ENCODE measurements at regions not wholly inside any gene's neighbourhood (a gene's known extent, or its start where the extent isn't known, plus 50 kb on each side); places are given as distances from the start of the nearest gene placed in this dataset.

DNA sequence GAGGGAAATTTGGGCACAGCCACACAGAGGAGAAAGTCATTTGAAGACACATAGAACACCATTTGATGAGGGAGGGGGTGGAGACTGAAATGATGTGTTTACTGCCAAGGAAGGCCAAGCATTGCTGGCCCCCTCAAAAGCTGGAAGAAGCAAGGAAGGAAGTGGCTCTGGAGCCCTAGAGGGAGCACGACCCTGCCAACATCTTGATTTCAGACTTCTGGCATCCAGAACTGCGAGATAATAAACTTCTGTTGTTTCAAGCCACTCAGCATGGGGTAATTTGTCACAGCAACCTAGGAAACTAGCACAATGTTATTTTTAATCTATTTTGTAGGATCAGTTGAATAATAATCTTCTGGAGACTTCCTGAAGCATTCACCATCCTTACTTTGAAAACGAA lies 314.8 kb upstream of the GOT2 start:
- TF ChIP-seq, protein P1, sequence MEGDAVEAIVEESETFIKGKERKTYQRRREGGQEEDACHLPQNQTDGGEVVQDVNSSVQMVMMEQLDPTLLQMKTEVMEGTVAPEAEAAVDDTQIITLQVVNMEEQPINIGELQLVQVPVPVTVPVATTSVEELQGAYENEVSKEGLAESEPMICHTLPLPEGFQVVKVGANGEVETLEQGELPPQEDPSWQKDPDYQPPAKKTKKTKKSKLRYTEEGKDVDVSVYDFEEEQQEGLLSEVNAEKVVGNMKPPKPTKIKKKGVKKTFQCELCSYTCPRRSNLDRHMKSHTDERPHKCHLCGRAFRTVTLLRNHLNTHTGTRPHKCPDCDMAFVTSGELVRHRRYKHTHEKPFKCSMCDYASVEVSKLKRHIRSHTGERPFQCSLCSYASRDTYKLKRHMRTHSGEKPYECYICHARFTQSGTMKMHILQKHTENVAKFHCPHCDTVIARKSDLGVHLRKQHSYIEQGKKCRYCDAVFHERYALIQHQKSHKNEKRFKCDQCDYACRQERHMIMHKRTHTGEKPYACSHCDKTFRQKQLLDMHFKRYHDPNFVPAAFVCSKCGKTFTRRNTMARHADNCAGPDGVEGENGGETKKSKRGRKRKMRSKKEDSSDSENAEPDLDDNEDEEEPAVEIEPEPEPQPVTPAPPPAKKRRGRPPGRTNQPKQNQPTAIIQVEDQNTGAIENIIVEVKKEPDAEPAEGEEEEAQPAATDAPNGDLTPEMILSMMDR (IDR thresholded peaks at IDR 0.05; ENCODE audit: control insufficient read depth, extremely low read depth, insufficient read depth): no peak
- DNase-seq (ENCODE audit: low read depth): no peak
- no peak overlapping the region for H3K4me3 ChIP-seq (ENCODE audit: low read depth, low read length)

DNA sequence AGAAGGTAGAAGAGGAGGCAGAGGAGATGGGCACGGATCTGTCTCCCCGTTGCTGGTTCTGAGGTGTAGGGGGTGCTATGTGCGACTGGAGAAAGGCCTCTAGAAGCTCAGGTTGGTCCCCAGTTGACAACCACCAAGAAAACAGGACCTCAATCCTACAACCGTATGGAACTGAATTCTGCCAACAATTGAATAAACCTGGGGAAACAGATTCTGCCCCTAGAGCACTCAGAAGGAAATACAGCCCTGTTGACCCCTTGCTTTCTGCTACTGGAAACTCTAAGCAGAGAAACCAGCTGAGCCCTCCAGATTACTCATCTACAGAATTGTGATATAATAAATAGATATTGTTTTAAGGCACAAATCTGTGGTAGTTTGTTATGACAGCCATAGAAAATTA lies 313.0 kb upstream of the GOT2 start:
- no peak overlapping the region for H3K4me3 ChIP-seq (ENCODE audit: low read depth, low read length)
- no peak for DNase-seq (ENCODE audit: low read depth)
- TF ChIP-seq, protein P1 (IDR thresholded peaks at IDR 0.05; ENCODE audit: control insufficient read depth, extremely low read depth, insufficient read depth): no peak

DNA sequence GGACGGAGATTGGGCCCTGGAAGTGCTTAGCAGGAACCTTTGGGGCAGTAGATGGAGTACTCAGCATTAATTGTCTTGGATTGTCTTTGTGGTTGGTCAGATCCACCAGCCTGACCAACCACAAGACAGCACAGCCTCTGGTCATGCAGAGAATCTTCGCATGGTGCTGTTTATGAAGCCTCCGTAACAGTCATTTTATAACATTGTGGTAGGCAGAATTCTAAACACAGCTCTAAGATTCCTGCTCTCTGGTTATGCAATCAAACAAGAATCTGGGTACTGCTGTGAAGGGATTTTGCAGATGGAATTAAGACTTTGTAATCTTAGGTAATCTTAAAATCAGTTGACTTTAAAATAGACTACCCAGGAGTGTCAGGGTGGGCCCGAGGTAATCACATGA lies 312.2 kb upstream of the GOT2 start:
- no peak overlapping the region for H3K4me3 ChIP-seq (ENCODE audit: low read depth, low read length)
- no peak for DNase-seq (ENCODE audit: low read depth)
- TF ChIP-seq, protein P1 (IDR thresholded peaks at IDR 0.05; ENCODE audit: control insufficient read depth, extremely low read depth, insufficient read depth): no peak

DNA sequence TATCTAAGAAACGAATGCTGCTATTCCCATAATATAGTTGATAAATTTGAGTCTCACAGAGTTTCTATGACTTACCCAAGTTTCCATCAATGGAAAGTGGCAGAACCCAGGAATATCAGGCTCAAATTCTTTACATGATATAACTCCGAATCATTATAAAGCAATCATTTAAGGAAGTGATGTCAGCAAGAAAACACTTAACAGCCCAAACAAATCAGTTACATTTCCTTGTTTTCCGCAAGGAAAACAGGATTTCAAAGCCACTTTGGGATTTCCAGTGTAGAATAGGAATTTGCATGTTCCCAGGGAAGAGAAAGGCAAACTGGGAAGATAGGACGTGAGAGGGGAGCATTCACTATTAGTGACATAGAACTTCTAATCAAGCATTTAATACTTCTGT lies 311.4 kb upstream of the GOT2 start:
- no peak for DNase-seq (ENCODE audit: low read depth)
- TF ChIP-seq, protein P1 (IDR thresholded peaks at IDR 0.05; ENCODE audit: control insufficient read depth, extremely low read depth, insufficient read depth): no peak
- H3K4me3 ChIP-seq (ENCODE audit: low read depth, low read length): no peak overlapping the region

DNA sequence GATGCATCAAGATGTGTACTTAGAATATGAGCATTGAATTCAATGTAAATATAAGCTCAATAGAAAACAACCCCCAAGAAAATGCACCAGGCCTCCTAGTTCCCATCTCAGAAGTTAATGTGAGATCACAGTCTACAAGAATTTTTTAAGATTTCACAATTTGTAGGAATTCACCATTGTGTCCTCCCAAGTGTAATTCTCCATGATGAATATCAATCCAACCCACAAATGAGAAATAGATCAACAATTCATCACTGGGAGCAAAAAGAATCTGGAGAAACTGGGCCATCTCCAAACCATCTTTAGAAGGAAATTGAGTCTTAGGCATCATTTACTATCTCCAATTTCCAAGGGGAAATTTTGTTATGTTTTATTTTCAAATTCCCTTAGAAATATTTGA lies 310.5 kb upstream of the GOT2 start:
- no peak overlapping the region for H3K4me3 ChIP-seq (ENCODE audit: low read depth, low read length)
- DNase-seq (ENCODE audit: low read depth): no peak
- TF ChIP-seq, protein P1 (IDR thresholded peaks at IDR 0.05; ENCODE audit: control insufficient read depth, extremely low read depth, insufficient read depth): no peak

DNA sequence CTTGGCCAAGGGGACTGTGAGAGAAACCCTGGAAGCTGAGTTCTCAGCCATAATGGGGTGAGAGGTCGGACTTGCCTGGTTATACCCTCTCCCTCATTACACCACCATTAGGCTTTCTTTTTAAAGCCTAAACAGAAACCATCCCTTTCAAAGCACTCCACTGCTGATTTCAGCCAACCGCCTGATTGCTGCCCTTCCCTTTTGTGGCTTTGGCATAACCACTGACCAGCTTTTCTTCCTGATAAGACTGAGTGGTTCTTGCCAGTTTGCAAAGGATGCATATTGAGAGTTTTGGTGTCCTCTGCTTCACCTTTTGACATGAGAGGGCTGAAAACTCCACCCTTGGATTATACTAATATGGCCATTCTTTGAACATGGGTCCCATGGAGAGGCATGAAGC lies 308.2 kb upstream of the GOT2 start:
- H3K4me3 ChIP-seq (ENCODE audit: low read depth, low read length): no peak overlapping the region
- TF ChIP-seq, protein P1 (IDR thresholded peaks at IDR 0.05; ENCODE audit: control insufficient read depth, extremely low read depth, insufficient read depth): no peak
- DNase-seq (ENCODE audit: low read depth): no peak

DNA sequence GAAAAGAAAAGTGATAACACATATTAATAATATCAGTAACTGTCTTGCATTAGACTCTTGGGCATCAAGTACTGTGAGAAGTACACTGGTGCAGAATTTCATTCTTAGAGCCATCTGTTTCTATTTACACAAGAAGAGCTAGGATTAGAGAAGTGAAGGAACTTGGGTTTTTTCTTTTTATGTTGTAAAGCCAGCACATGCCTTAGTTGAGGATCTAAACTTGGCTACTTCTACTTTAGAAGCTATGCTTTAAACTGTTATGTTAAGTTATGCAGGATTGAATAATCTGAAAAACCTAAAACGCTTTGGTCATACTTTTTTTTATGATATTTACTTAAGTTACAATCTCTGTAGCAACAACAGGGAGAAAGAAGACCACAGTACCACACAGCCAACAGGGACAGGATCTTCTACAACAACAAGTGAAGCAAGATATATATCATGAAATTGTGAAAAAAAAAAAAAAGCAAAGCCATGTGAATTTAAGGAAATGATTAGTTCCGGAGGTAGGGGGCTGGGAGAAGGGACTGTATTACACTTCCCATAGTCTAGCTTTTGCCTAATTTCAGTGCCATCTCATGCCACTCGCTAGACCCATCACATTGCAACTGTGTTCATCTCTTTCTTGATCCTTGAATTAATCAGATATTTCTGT lies 305.1 kb upstream of the GOT2 start:
- no peak overlapping the region for H3K4me3 ChIP-seq (ENCODE audit: low read depth, low read length)
- DNase-seq (ENCODE audit: low read depth): no peak

More for the DNA sequence above, 305.1 kb upstream of the GOT2 start:
- TF ChIP-seq, protein P1 (IDR thresholded peaks at IDR 0.05; ENCODE audit: control insufficient read depth, extremely low read depth, insufficient read depth): no peak

Data from LNCaP clone FGC (cell line).